ENCODE measurements at regions not wholly inside any gene's neighbourhood (a gene's known extent, or its start where the extent isn't known, plus 50 kb on each side); places are given as distances from the start of the nearest gene placed in this dataset.

GRCh38 chr15:37261685-37262084 lies 161.3 kb upstream of the MEIS2 start:
- FAIRE-seq: no peak

- no peak for FAIRE-seq
Observed at GRCh38 chr15:37262922-37263608, 162.7 kb upstream of the MEIS2 start.

GRCh38 chr15:37289109-37289765 lies 188.9 kb upstream of the MEIS2 start:
- no peak for FAIRE-seq

GRCh38 chr15:37291920-37292319 lies 191.6 kb upstream of the MEIS2 start:
- FAIRE-seq: no peak

GRCh38 chr15:37298271-37298670 lies 197.9 kb upstream of the MEIS2 start:
- no peak for FAIRE-seq

GRCh38 chr15:37339437-37339836 lies 239.1 kb upstream of the MEIS2 start:
- FAIRE-seq: no peak

GRCh38 chr15:37339856-37340255 lies 239.5 kb upstream of the MEIS2 start:
- FAIRE-seq: no peak

- FAIRE-seq: no peak
Observed at GRCh38 chr15:37340438-37340837, 240.1 kb upstream of the MEIS2 start.

- no peak for FAIRE-seq
Observed at GRCh38 chr15:37359101-37359892, 258.9 kb upstream of the MEIS2 start.

- no peak for FAIRE-seq
Observed at GRCh38 chr15:37359893-37360290, 259.5 kb upstream of the MEIS2 start.

- no peak for FAIRE-seq
Observed at GRCh38 chr15:37360724-37361123, 260.4 kb upstream of the MEIS2 start.

GRCh38 chr15:37361621-37362020 lies 261.3 kb upstream of the MEIS2 start:
- no peak for FAIRE-seq

- no peak for FAIRE-seq
Observed at GRCh38 chr15:37362414-37362813, 262.1 kb upstream of the MEIS2 start.

- FAIRE-seq: no peak
Observed at GRCh38 chr15:37368961-37369360, 268.6 kb upstream of the MEIS2 start.

- no peak for FAIRE-seq
Observed at GRCh38 chr15:37370941-37371340, 270.6 kb upstream of the MEIS2 start.

- FAIRE-seq: no peak
Observed at GRCh38 chr15:37372064-37372463, 271.7 kb upstream of the MEIS2 start.

- no peak for FAIRE-seq
Observed at GRCh38 chr15:37375519-37375918, 275.2 kb upstream of the MEIS2 start.

GRCh38 chr15:37377428-37377827 lies 277.1 kb upstream of the MEIS2 start:
- FAIRE-seq: no peak

- no peak for FAIRE-seq
Observed at GRCh38 chr15:37394402-37395099, 294.2 kb upstream of the MEIS2 start.

- FAIRE-seq: no peak
Observed at GRCh38 chr15:37395100-37395468, 294.7 kb upstream of the MEIS2 start.

GRCh38 chr15:37397266-37398022 lies 297.1 kb upstream of the MEIS2 start:
- no peak for FAIRE-seq

GRCh38 chr15:37416103-37416502 lies 315.8 kb upstream of the MEIS2 start:
- no peak for FAIRE-seq

GRCh38 chr15:37425541-37425940 lies 325.2 kb upstream of the MEIS2 start:
- FAIRE-seq: no peak

All from colon (tissue), 2 donors.